Endometrium (tissue), 2 donors: ENCODE measurements at regions not wholly inside any gene's neighbourhood (a gene's known extent, or its start where the extent isn't known, plus 50 kb on each side); places are given as distances from the start of the nearest gene placed in this dataset.
A peak's percentile ranks its signal among the peaks of the same experiment; 100 is the strongest.

Experiments used
- FAIRE-seq: peaks from 2 replicates; lab custom pipeline; 2012; peaks lifted over from hg19 to GRCh38; lab: Jason Lieb, UNC
- donor health status: control.
- donor health status: control.

DNA sequence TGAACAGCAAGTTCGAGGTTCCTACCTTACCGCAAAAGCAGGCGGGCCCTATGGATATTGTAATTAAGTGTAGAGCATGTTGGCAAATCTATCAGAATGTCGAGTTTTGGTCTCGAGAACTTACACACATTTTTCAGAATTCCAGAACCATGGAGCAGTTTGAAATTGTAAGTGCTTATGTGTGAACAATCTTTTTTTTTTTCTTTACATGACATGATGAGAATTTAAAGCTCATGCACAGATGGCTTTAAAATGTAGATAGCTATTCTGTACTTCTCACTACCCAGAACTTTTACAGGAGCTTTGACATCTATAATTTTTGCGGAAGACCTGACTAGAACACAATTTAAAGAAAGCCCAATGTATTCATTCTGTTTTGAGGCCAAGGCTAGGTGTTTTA is 117.8 kb upstream of the RSPO3 start:
- FAIRE-seq: no peak

GRCh38 chr6:127013865-127014264 is 104.6 kb upstream of the RSPO3 start:
- FAIRE-seq: no peak

GRCh38 chr6:127015858-127016257 is 102.6 kb upstream of the RSPO3 start:
- no peak for FAIRE-seq

GRCh38 chr6:127019828-127020227 is 98.6 kb upstream of the RSPO3 start:
- FAIRE-seq: no peak

DNA sequence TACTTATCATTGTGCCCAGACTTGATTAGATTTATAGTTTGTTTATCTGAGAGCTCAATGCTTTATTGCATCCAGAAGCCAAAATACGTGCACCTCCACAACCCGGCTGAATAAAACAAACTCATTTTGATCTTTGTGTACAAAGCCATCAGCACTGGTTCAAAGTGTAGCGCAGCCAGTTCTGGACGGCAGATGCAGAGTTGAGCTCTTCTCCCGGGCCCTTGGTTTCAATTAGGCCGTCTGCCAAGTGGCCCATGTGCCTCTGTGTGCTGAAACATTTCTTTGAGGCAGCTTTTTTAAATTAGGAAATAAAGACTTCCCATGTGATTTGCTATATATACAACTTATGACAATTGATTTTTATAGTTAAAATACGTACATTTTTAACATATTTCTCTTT is 96.2 kb upstream of the RSPO3 start:
- peak; percentile 73 for FAIRE-seq

GRCh38 chr6:127023001-127023778 is 95.3 kb upstream of the RSPO3 start:
- FAIRE-seq: no peak

DNA sequence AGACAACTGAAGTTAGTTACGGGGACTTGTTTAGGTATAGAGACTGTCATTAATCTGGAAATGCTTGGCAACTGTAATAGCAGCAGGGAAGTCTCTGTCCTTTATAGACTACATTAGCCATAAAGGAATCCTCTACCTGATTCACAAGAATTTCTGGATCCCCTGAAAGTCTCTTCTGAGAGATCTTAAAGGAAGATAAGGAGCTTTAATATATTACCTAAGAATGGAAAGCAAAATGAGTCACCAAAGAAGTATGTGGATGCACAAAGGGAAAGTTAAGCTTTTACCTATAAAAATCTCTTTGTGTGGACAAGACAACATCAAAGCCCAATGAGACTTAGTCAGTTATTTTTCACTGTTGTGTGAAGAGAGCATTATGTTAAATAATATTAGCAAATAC is 92.2 kb upstream of the RSPO3 start:
- FAIRE-seq: no peak

- no peak for FAIRE-seq
Observed at GRCh38 chr6:127030111-127030510, 88.4 kb upstream of the RSPO3 start.

GRCh38 chr6:127030836-127031235 is 87.6 kb upstream of the RSPO3 start:
- no peak for FAIRE-seq

- FAIRE-seq: no peak
Observed at GRCh38 chr6:127031511-127031910, 87.0 kb upstream of the RSPO3 start.

DNA sequence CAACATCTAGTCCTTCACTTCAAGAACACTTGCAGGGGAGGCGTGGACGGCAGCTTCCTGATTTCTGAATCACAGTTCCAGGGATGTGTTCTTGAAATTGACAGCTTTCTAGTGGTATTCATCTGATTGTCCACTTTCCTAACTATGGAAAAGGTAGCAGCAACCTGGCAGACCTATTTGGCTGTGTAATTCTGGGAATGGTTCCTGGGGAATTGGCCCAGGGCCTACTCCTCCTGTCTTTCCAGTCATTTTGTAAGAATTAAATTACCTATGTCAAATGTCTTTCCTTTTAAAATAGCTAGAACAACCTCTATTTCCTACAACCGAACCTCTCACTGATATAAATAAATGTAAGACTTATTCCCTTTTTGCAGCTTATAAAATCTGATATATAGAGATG is 85.5 kb upstream of the RSPO3 start:
- no peak for FAIRE-seq

- no peak for FAIRE-seq
Observed at GRCh38 chr6:127051571-127052260, 66.8 kb upstream of the RSPO3 start.

DNA sequence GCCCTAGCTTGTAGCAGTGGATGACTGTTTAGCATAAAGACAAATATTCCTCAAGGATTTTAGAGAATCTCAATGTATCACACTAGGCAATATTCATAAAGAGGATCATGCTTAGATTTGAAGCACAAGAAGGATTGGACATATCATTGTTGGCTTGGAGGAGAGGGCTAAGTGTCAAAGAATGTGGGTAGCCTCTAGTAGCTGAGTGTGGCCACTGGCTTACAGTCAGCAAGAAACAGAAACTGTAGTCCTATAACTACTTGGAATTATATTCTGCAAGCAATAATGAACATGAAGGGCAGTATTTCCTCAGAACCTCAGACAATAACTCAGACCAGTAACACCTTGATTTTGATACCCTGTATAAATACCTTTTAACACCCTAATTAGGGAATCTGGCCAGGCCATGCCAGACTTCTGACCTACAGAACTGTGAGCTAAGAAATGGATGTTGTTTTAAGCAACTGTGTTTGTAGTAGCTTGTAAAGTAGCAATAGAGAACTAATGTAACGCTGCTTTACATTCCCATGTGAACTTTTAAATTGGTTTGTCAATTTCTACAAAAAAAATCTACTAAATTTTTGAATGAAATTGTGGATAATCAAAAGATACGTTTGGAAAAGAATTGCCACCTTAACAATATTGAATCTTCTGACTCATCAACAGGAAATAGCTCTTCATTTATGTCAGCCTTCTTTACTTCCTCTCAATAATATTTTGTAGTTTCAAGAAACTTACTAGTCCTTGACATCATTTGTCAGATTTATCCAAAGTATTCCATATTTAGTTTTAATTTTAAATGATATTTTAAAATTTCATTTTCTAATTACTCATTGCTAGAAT is 65.2 kb upstream of the RSPO3 start:
- no peak for FAIRE-seq

GRCh38 chr6:127053875-127054235 is 64.6 kb upstream of the RSPO3 start:
- FAIRE-seq: no peak

GRCh38 chr6:127058027-127058426 is 60.4 kb upstream of the RSPO3 start:
- no peak for FAIRE-seq

GRCh38 chr6:127058936-127059335 is 59.5 kb upstream of the RSPO3 start:
- no peak for FAIRE-seq
